CD4-positive, alpha-beta T cell treated with Interleukin-15 for 4 hours (primary cell): ENCODE measurements at regions not wholly inside any gene's neighbourhood (a gene's known extent, or its start where the extent isn't known, plus 50 kb on each side); places are given as distances from the start of the nearest gene placed in this dataset.
"Not testable (repeated sequence)": the region's sequence is repeated elsewhere in the genome, so short reads cannot be mapped to it uniquely, and the experiment has no call there.

Source experiments
- DNase-seq: peaks from one replicate; pipeline ENCODE4 v3.0.0-alpha.2; 2020; ENCODE audit warnings: low spot score

GRCh38 chr15:26126070-26126469 lies 262.9 kb upstream of the ATP10A start:
- no peak for DNase-seq

GRCh38 chr15:26125664-26126063 lies 262.5 kb upstream of the ATP10A start:
- DNase-seq, result no peak

GRCh38 chr15:26119322-26119721 lies 256.2 kb upstream of the ATP10A start:
- DNase-seq, result no peak

- no peak for DNase-seq
Observed at GRCh38 chr15:26115229-26115943, 252.3 kb upstream of the ATP10A start.

- not testable (repeated sequence) for DNase-seq
Observed at GRCh38 chr15:26114128-26114527, 251.0 kb upstream of the ATP10A start.

GRCh38 chr15:26113296-26113695 lies 250.2 kb upstream of the ATP10A start:
- DNase-seq, result no peak

GRCh38 chr15:26109203-26109602 lies 246.1 kb upstream of the ATP10A start:
- DNase-seq, result no peak

GRCh38 chr15:26106556-26106955 lies 243.4 kb upstream of the ATP10A start:
- DNase-seq, result no peak

- no peak for DNase-seq
Observed at GRCh38 chr15:26103002-26103404, 239.9 kb upstream of the ATP10A start.

- DNase-seq, result no peak
Observed at GRCh38 chr15:26102365-26102764, 239.2 kb upstream of the ATP10A start.

GRCh38 chr15:26101443-26101842 lies 238.3 kb upstream of the ATP10A start:
- no peak for DNase-seq

- no peak for DNase-seq
Observed at GRCh38 chr15:26098801-26099200, 235.7 kb upstream of the ATP10A start.

- no peak for DNase-seq
Observed at GRCh38 chr15:26097216-26097615, 234.1 kb upstream of the ATP10A start.

GRCh38 chr15:26096581-26096980 lies 233.5 kb upstream of the ATP10A start:
- no peak for DNase-seq

- no peak for DNase-seq
Observed at GRCh38 chr15:26095710-26096330, 232.7 kb upstream of the ATP10A start.

GRCh38 chr15:26091184-26091583 lies 228.1 kb upstream of the ATP10A start:
- DNase-seq, result no peak

GRCh38 chr15:26087881-26088280 lies 224.8 kb upstream of the ATP10A start:
- no peak for DNase-seq

GRCh38 chr15:26087395-26087794 lies 224.3 kb upstream of the ATP10A start:
- no peak for DNase-seq

- DNase-seq, result no peak
Observed at GRCh38 chr15:26084771-26085170, 221.6 kb upstream of the ATP10A start.

- no peak for DNase-seq
Observed at GRCh38 chr15:26083896-26084295, 220.8 kb upstream of the ATP10A start.

GRCh38 chr15:26083457-26083856 lies 220.3 kb upstream of the ATP10A start:
- DNase-seq, result no peak

GRCh38 chr15:26082221-26083109 lies 219.3 kb upstream of the ATP10A start:
- DNase-seq, result peak; percentile 95

- DNase-seq, result no peak
Observed at GRCh38 chr15:26081758-26082220, 218.7 kb upstream of the ATP10A start.
